IPS-NIHi7 (cell line): ENCODE measurements at regions not wholly inside any gene's neighbourhood (a gene's known extent, or its start where the extent isn't known, plus 50 kb on each side); places are given as distances from the start of the nearest gene placed in this dataset.
"Not testable (repeated sequence)": the region's sequence is repeated elsewhere in the genome, so short reads cannot be mapped to it uniquely, and the experiment has no call there.

Experiments
- DNase-seq: peaks from one replicate; pipeline ENCODE4 v3.0.0; 2012; ENCODE audit warnings: mixed read lengths; ENCODE audit errors: extremely low spot score

GRCh38 chr2:207328944-207329386 is 163.2 kb upstream of the KLF7 start:
- no peak for DNase-seq

DNA sequence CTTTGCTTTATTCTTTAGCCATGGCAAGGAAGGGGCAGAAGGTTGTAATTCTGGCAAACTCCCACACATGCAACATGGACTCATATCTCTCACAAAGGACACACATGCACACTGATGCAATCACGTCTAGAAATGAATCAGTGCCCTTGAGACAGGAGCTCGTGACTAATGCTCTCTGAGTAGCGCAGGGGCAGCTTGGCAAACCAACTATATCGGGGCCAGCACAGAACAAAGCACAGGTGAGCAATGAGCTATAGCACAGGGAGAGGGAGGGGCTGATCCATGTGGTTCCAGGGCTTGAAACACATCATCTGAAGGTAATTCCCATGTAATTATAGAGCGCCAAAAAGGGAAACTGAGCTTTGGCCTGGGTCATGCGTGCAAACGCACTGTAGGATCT is 165.2 kb upstream of the KLF7 start:
- DNase-seq = no peak

GRCh38 chr2:207331674-207332073 is 165.9 kb upstream of the KLF7 start:
- DNase-seq = no peak

DNA sequence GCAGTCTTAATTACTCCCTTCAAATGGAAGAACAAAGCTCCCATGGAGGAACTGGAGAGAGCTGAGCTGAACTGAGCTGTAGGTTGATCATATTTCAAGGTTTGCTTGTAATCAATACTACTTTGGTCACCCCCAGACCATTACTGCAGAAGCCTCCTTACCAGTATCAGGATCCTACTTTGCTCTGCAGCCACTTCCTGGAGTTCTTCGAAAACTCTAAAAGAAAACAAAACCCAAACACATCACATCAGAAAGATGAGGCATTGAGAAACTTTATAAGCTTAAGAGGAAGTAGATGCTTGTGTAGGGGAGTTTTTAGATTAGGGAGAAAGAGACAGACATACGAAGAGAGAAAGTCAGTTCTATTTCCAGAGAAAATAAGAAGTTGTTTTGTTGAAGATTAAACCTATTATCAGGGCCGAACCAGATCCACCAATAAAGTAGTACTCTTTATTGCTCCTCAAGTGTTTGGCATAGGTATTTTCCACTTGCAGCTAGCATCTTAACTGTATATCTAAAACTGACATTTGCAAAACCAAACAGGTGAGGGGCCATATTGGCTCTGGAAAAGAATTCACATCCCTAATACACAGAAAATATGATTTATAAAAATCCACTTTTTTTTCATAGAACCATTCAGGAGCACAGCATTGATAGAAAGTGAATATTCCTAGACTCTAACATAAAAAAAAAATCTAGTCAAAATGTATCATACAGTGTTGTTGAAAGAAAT is 166.9 kb upstream of the KLF7 start:
- DNase-seq = no peak

DNA sequence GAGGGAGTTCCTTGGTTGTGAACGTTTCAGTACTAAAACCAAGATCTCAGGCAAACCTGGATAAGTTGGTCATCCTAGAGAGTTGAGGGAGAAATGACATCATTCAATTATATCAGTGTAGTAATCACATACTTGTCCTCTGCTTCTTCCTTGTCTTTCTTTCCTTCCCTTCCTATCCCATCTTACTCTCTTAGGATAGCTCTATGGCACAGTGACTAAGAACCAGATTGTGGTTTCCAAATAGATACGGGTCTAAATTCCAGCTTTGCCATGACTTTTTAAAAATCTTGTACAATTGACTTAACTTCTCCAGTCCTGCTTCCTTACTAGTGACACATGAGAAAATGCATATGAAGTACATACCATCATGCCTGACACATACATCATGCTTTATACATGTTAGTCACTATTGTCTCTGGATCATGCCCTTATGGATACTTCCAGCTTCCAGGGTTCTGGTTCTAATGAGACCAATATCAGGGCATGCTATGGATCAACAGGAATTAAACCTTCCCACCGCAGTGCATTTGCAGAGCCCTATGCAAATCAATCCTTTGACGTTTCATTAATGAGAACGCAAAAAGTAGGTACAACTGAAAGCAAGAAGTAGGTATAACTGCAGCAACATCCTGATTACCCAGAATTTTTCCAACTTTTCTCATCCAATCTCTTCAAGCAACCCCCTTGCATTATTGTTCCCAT is 168.0 kb upstream of the KLF7 start:
- no peak for DNase-seq

DNA sequence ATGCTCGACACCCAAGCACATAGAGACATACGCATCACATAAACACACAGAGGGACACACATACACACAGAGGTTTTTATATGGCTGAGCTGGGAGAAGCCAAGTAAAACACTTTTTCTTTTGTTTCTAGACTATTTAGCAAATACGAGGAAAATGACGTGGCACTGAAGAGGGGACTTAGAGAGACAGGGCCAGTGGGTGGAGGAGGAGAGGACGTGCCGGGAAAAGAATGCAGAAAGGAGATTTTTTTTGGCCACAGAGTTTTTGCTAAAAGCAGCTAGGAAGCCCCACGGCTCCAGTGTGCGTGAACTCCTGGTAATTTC is 168.5 kb upstream of the KLF7 start:
- DNase-seq = no peak

DNA sequence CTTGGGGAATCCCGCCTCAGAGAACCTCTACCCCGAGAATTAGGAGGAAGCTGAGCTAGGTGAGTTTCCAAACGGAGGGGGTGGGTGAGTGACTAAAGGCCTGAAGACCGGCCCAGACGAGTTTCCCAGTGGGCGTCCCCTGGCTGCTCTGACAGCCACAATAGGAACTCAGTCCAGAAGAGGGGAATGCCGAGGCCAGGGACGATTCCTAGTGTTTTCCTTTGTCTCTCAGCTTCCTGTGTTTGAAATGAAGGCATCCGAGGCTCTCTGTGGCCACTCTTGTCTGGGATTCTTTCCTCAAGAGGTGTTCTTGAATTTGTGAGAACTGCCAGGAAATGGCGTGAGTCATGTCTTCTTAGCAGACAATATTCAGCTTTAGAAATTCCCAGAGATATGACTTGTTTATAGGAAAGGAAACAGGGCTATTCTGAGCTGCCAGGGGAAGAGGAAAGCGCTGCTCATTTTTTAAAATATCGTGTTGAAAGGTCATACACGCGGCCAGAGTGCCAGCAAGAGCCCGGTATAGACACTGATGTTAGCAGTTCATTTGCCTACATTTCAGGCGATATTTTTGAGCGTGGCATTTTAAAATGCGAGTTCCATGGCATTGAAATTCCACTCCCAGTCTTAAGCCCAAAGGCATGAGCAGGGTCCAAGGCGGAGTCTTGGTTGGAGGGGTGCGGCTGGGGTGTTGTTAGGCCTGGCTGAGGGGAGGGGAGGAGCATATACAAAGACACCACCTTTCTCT is 169.1 kb upstream of the KLF7 start:
- peak; percentile 90 for DNase-seq

DNA sequence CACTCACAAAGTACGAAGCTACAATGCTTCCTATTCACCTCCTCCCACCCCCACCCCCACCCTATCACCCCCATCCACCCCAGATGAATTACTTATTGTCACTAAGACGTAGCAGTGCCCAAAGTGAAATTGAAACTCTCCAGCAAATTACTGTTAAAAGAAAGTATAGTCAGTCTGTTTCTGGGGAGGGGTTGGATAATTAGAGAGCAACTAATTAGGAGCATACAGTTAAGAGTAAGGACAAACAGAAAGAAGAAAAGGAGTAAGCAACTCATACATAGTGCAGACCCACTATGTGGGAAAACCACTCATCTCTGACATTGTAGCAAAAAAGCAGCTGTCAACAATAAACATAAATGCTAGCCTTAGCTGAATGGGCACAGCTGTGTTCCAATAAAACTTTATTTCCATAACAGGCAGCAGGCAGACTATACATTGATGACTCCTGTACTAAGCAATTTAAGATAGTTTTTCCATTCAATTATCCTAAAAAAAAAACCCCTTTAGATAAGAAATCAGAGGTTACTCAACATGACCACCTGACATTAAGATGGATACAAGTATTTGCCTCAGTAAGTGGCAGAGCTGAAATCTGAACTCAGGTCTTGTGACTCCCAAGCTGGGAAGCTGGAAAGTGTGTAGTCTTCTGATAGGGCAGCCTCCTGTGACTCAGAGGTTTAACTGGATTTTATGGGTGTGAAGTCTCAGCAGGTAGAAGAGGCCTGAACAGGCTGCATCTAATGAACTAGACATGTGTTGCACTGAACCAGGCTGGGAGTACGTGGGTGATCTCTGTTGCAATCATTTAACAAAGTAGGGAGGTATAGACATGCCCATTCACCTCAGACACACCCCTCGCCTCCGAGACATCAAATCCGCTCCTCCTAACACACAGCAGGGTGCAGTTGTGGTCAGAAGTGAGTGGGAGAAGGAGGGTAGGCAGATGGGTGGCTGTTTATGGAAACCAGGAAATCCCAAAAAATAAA is 171.8 kb upstream of the KLF7 start:
- no peak for DNase-seq

DNA sequence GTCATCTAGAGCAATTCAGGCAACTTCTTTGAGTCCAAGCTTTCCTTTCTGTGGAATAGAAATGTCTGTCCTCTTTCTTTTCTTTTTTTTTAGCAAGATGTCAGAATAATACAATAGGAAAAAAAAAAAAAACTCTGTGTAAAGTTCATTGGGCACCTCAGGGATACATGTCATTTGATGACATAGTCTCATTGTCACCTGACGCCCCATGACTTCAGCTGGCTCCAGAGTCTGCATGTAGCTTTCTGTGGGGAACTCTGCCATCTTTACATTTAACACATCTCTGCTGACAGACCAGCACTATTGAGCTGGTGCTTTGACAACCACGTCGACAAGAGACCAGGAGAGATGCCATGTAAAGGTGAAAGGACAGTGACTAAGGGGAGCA is 172.5 kb upstream of the KLF7 start:
- DNase-seq = no peak

DNA sequence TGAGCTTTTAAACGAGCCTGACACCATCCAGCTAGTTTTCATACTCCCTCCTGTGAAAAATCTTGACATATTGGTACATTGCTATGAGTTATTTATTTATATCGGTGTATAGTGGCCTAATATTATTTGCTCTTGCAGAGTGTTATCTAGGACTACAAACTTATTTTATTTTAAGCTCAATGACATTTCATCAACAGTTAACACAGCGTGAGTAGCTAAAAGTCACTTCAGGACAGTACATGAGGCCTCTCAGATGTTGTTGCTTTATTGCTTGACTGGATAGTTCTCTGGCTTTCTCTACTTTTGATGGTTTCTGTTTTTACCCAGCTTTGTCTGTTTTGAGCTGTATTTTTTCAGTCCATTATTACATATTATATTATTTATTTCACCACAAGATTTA is 172.9 kb upstream of the KLF7 start:
- no peak for DNase-seq

- no peak for DNase-seq
These were observed 175.5 kb upstream of the KLF7 start for GRCh38 chr2:207341112-207341750.

DNA sequence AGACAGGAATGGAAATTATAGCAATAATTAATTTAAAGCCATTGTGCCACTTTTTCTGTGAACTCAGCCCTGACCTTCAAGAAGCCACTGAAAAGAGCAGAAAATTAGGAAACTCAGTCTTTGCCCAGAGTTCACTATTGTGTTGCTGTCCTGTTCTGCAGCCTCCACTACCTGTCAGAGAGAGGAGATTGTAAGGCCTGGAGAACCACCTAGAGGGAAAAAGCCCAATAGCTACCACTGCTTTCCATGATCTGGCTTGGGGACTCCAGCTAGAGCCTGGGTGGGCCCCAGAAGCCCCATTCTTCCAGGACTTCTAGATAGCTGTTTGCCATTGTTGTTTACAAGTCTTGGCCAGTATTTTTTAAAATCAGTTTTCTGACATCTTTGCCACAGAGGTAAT is 176.1 kb upstream of the KLF7 start:
- DNase-seq = peak; percentile 53

DNA sequence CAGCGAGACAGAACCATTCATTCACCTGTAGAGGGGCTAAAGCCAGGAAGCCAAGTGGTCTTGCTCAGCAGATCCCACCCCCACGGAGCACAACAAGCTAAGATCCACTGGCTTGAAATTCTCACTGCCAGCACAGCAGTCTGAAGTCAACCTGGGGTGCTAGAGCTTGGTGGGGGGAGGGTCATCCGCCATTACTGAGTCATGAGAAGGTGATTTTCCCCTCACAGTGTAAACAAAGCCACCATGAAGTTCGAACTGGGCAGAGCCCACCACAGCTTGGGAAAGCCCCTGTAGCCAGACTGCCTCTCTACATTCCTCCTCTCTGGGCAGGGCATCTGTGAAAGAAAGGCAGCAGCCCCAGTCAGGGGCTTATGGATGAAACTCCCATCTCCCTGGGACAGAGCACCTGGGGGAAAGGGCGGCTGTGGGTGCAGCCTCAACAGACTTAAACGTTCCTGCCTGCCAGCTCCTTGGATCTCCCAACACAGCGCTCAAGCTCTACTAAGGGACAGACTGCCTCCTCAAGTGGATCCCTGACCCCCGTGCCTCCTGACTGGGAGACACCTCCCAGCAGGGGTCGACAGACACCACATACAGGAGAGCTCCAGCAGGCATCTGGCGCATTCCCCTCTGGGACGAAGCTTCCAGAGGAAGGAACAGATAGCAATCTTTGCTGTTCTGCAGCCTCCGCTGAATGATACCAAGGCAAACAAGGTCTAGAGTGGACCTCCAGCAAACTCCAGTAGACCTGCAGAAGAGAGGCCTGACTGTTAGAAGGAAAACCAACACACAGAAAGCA is 179.0 kb upstream of the KLF7 start:
- not testable (repeated sequence) for DNase-seq

DNA sequence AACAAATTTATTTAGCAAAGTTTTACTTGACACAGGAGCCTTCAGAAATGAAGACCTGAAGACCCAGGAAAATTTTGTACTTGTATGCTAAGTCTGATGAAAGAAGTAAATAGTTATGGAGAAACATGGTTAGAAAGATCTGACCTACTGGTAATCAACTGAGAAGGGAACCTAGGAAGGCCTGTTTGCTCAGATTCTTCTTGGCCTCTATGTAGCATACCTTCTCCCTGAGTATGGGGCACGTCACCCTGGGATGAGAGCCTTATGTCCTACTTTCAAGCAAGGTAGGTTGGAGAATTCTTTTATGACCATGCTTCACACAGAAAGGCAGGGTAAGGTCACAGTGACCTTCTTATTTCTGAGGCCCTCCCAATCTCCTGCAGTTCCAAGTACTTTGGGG is 178.6 kb upstream of the CREB1 start:
- DNase-seq = no peak

GRCh38 chr2:207352978-207353671 is 176.6 kb upstream of the CREB1 start:
- DNase-seq = peak; percentile 41

- DNase-seq = no peak
These were observed 175.9 kb upstream of the CREB1 start for GRCh38 chr2:207353836-207354235.

DNA sequence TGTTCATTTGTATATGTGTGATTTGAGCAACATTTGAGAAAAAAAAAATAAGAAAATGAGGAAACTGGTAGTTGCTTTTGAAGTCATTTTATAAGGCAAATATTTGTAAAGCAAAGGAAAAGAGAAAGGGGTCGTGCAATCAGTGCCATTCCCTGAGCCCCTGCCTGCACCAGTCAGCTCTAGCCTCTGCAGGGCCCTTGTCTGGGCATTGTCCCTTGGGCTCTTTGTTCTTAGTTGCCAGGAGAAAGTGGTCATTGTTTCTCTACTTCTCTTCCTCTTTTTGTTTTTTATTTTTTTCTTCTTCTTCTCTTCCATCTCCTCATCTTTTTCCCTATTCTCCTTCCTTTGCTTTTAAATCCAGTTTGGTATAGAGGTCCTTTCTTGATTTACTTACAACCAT is 175.3 kb upstream of the CREB1 start:
- DNase-seq = no peak

DNA sequence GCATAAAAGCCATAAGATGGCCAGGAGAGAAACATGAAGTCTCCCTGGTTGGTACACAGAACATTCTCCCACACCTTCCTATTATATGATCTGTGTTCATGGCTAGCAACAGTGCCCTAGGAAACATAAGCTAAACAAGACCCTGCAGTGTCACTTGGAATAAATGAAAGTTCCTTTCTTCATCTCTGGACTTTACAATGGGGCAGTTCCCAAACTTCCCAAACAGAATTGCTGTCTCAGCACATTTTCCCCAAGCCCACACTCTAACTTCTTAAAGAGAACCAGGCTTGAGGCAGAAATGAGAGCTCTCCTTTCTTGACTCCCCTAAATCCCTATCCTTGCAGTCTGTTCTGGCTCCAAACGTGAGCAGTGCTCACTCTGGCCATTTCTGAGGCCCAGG is 173.2 kb upstream of the CREB1 start:
- no peak for DNase-seq

- no peak for DNase-seq
These were observed 172.5 kb upstream of the CREB1 start for GRCh38 chr2:207357216-207357615.

- no peak for DNase-seq
These were observed 167.0 kb upstream of the CREB1 start for GRCh38 chr2:207362716-207363115.
